GM18951 (cell line): ENCODE measurements at regions not wholly inside any gene's neighbourhood (a gene's known extent, or its start where the extent isn't known, plus 50 kb on each side); places are given as distances from the start of the nearest gene placed in this dataset.

Source experiments
- POLR2A ChIP-seq: IDR thresholded peaks from 4 replicates; pipeline ENCODE4 v1.6.1; 2011; ENCODE audit warnings: mild to moderate bottlenecking; ENCODE audit not compliant: insufficient read length, insufficient read depth; ENCODE audit errors: extremely low read depth
- in situ Hi-C: fragments of 300-500 bp; cut with MboI; formaldehyde crosslinking; loops from one replicate; pipeline ENCODE4 v1.12.0; 2022; ENCODE audit warnings: low sequenced_read_pairs, mixed read lengths, inconsistent platforms; ENCODE audit not compliant: unreplicated experiment

- in situ Hi-C loops = no loop called here
- TF ChIP-seq POLR2A = no peak
Measured at GRCh38 chr14:36021591-36022320, 154.8 kb downstream of the PTCSC3 start.

GRCh38 chr14:36021030-36021422 is 155.5 kb downstream of the PTCSC3 start:
- no peak for TF ChIP-seq POLR2A
- in situ Hi-C loops = no loop called here

- no peak for TF ChIP-seq POLR2A
- in situ Hi-C loops = no loop called here
Measured at GRCh38 chr14:36020120-36021029, 156.1 kb downstream of the PTCSC3 start.

- no peak for TF ChIP-seq POLR2A
Measured at GRCh38 chr14:36019126-36019525, 157.4 kb downstream of the PTCSC3 start.

GRCh38 chr14:36014236-36014635 is 162.3 kb downstream of the PTCSC3 start:
- in situ Hi-C loops = no loop called here
- TF ChIP-seq POLR2A = no peak

More at GRCh38 chr14:36019126-36019525, 157.4 kb downstream of the PTCSC3 start:
- in situ Hi-C loops = no loop called here

- in situ Hi-C loops = no loop called here
- no peak for TF ChIP-seq POLR2A
Measured at GRCh38 chr14:36013483-36013882, 163.0 kb downstream of the PTCSC3 start.

- no peak for TF ChIP-seq POLR2A
- in situ Hi-C loops = no loop called here
Measured at GRCh38 chr14:36012621-36013020, 163.9 kb downstream of the PTCSC3 start.

GRCh38 chr14:36009643-36010042 is 166.9 kb downstream of the PTCSC3 start:
- no peak for TF ChIP-seq POLR2A

GRCh38 chr14:36006623-36007022 is 169.9 kb downstream of the PTCSC3 start:
- in situ Hi-C loops = no loop called here
- TF ChIP-seq POLR2A = no peak

More at GRCh38 chr14:36009643-36010042, 166.9 kb downstream of the PTCSC3 start:
- in situ Hi-C loops = no loop called here

- in situ Hi-C loops = no loop called here
- no peak for TF ChIP-seq POLR2A
Measured at GRCh38 chr14:36005670-36006069, 170.9 kb downstream of the PTCSC3 start.

GRCh38 chr14:36001936-36002335 is 174.6 kb downstream of the PTCSC3 start:
- TF ChIP-seq POLR2A = no peak
- in situ Hi-C loops = no loop called here

GRCh38 chr14:35999294-35999693 is 173.2 kb downstream of the BRMS1L start:
- no peak for TF ChIP-seq POLR2A
- in situ Hi-C loops = no loop called here

- in situ Hi-C loops = no loop called here
- no peak for TF ChIP-seq POLR2A
Measured at GRCh38 chr14:35998303-35998702, 172.2 kb downstream of the BRMS1L start.

GRCh38 chr14:35993684-35993960 is 167.5 kb downstream of the BRMS1L start:
- in situ Hi-C loops = no loop called here
- TF ChIP-seq POLR2A = no peak
